Inflammatory macrophage treated with lipopolysaccharide for 4 hours (primary cell): ENCODE measurements at regions not wholly inside any gene's neighbourhood (a gene's known extent, or its start where the extent isn't known, plus 50 kb on each side); places are given as distances from the start of the nearest gene placed in this dataset.
"Not testable (repeated sequence)": the region's sequence is repeated elsewhere in the genome, so short reads cannot be mapped to it uniquely, and the experiment has no call there.

Experiments used
- DNase-seq: peaks from one replicate; pipeline ENCODE4 v3.0.0-alpha.2; 2020

DNA sequence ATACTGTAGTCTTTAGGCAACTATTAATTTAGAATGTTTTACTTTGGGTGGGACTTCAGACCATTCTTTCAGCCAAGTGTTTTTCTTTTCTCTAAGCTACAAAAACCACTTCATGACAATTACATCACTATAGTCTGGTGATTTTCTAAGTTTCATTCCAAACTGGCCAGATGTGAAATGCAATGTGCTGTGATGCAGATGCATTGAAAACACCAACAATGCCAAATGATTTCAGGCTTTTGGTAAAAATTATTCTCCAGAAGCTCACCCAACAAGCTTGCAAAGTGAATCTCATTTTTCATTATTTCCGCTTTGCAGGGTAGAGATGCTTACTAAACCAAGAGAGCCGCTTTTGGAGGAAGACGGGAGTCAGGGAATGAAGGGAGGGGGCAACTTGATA is 118.4 kb upstream of the ANK3 start:
- DNase-seq, result no peak

- DNase-seq, result no peak
Measured at GRCh38 chr10:60502621-60503020, 112.9 kb upstream of the ANK3 start.

GRCh38 chr10:60498985-60499384 is 109.3 kb upstream of the ANK3 start:
- no peak for DNase-seq

GRCh38 chr10:60497364-60497763 is 107.7 kb upstream of the ANK3 start:
- DNase-seq, result no peak

DNA sequence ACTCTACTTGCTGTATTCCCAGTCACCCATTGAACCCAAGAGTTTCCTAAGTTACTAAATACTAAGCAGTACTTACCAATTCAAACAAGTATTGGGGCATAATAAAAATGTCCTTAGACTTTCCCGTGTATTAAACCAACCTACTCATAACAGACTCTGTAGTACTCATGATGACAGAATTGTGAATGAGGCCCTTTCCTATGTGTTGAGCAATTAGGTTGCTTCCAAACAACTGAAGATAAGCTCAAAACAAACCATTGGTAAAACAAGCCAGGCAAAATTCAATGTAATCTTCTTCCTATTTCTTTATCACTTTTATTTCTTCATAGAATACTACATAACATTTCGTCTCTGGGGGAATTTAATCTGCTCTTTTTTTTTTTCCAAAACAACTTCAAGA is 106.5 kb upstream of the ANK3 start:
- no peak for DNase-seq

GRCh38 chr10:60495338-60496055 is 105.8 kb upstream of the ANK3 start:
- DNase-seq, result no peak

DNA sequence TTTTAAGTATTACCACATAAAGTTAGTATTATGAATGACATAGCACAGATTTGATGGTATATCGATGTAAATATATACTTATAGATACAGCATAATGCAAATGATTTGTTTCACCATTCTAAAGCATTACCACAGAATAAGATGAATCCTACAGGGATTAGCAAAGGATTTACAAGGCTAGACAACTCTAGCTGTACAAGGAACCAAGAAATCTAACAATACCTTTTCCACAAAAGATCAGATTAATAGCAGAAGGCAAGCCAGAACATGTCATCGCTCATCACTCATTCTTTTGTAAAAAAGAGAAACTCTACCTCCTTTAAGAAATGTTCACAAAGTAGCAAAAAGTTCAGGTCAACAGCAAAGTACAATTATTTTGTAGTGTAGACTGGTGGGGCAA is 105.1 kb upstream of the ANK3 start:
- DNase-seq, result no peak

- no peak for DNase-seq
Measured at GRCh38 chr10:60491162-60491561, 101.5 kb upstream of the ANK3 start.

DNA sequence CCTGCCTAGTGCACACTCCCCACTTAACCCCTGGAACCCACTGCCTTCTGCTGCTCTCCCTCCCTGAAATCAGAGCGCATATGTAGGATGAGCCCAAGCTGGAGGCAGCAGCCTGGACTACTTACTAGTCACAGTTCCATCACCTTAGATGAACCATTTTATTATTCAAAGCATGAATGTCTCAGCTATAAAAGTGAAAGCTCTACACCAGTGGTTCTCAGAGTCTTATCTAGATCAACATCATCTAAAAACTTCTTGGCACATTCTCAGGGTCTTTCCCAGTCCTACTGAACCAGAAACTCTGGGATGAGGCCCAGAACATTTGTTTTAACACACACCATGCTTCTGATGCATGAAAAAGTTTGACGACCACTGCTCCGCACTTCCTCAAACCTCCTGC is 100.3 kb upstream of the ANK3 start:
- no peak for DNase-seq

DNA sequence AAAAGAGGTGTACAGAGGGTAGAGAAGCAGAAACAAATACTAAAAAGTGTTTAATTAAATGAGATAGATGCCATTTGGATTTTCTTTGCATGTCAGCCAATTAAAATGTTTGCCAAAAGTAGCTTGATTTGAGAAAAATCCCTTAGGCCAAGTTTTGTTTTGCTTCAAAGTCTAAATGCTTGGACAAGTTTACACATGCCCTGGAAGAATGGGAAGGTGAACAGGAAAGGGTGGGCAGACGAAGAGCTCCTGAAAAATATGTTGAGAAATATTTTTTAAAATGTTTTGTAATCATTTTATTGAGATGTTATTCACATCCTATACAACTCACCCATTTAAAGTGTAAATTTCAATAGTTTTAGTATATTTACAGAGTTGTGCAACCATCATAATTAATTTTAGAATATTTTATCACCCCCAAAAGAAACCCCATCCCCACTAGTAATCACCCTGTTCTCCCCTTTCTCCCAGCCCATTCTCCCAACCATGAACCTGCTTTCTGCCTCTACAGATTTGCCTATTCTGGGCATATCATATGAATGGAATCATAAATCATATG is 98.5 kb upstream of the ANK3 start:
- DNase-seq, result no peak

DNA sequence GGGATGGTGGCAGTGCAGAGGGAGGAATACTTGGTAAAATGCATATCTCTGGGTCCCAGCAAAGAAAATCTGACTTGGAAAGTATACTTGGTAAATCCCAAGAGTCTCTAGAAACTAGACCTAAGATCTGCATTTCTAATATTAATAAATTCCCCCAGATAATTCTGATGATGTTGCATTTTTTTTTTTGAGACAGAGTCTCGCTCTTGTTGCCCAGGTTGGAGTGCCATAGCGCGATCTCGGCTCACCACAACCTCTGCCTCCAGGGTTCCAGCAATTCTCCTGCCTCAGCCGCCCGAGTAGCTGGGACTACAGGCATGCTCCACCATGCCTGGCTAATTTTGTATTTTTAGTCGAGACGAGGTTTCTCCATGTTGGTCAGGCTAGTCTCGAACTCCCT is 97.9 kb upstream of the ANK3 start:
- DNase-seq, result no peak

GRCh38 chr10:60485025-60485424 is 95.3 kb upstream of the ANK3 start:
- DNase-seq, result no peak

DNA sequence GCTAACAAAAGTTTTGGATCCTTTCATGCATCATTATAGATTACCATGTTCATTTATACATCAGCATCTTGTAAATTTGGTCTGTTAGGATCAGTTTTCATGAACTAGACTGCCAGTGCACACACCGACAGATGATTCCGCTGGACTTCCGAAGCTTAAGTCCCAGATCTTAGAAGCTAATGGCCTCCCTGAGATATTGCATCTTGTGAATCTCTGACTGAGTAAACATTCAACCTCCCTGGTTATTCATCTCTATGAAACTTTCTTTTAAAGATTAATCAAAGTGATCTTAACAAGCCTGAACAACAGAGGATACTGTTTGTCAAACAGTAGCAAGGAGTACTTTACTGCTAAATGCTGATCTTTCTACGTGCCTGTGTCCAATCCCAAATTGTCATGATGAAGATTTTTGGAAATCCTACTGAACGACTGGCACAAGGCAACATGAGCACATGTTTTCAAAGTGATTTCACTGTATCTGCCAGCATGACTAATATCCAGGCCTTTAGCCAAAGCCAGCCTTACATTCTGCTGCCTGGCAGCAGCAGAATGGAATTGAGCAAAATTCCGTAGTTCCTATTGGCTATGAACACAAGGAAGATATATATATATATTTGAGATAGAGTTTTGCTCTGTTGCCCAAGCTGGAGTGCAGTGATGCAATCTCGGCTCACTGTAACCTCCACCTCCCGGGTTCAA is 91.3 kb upstream of the ANK3 start:
- DNase-seq, result no peak

- no peak for DNase-seq
Measured at GRCh38 chr10:60479305-60480020, 89.8 kb upstream of the ANK3 start.

GRCh38 chr10:60476451-60476850 is 86.8 kb upstream of the ANK3 start:
- DNase-seq, result no peak

DNA sequence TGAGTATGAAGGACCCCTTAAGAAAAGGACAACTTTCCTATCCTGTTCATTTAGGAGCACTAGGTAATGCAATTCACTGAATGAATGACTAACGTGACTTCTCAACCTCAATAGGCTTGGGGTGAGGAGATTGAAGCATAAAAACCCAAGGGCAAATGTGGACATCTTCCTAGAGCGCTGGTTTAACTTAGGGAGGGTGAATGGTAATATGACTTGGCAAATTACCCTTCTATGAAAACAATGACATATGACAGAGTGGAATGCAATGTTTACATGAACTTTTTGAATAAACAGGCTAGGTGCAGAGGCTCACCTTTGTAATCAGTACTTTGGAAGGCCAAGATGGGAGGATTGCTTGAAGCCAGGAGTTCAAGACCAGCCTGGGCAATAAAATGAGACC is 83.9 kb upstream of the ANK3 start:
- DNase-seq, result no peak

DNA sequence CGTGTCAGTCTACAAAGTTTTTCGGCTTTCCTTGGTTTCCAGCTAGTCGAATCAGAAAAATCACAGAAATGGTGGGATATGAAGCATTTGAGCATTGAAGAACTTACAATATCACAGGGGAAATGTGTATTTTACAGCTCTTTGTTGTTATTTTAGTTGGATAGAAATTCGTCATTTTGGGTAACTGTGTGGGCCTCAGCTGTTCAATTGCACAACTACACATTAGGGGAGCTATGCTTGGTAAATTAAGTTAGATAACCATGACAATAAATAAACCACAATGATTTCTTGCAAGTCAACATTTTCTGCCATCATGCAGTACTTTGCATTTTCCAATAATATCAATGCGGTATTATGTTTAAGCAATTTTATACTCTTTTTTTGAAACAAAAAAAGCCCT is 80.4 kb upstream of the ANK3 start:
- no peak for DNase-seq

DNA sequence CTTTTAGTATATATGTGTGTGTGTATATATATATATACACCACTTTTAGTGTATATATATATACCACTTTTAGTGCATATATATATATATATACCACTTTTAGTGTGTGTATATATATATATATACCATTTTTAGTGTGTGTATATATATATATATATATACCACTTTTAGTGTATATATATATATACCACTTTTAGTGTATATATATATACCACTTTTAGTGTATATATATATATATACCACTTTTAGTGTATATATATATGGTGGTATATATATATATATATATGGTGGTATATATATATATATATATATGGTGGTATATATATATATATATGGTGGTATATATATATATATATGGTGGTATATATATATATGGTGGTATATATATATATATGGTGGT is 79.5 kb upstream of the ANK3 start:
- not testable (repeated sequence) for DNase-seq

- no peak for DNase-seq
Measured at GRCh38 chr10:60467202-60467546, 77.5 kb upstream of the ANK3 start.

DNA sequence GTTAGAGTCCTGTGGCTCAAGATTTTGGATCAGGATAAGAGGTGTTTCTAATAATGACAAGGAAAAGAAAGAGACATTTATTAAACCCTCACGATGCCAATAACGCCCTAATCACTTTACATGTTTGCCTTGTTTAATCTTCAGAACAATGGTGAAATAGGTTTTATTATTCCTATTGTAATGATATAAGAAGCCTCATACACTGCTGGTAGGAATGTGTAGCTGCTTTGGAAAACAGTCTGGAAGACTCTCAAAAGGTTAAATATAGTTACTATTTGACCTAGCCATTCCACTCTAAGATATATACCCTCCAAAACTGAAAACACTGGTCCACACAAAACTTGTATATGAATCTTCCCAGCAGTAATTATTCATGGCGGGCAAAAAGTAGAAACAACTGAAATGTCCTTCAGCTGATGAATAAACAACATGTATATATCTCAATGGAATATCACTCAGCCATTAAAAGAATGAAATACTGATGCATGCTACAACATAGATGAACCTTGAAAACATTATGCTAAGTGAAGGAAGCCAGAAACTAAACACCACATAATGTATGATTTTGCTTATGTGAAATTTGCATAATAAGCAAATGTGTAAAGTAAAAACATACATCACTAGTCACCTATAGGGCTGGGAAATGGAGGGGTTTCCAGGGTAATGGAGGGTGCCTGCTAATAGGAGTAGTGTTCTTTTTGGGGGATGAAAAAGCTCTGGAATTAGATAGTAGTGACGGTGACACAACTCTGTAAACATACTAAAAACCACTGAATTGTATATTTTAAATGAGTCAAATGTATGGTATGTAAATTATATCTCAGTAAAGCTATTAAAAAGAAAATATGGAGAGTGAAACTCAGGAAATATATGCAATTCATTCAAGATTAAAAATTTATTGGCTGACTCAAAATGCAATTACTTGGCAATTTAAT is 76.9 kb upstream of the ANK3 start:
- no peak for DNase-seq

- DNase-seq, result no peak
Measured at GRCh38 chr10:60465801-60466200, 76.1 kb upstream of the ANK3 start.

GRCh38 chr10:60464659-60465058 is 75.0 kb upstream of the ANK3 start:
- DNase-seq, result no peak

DNA sequence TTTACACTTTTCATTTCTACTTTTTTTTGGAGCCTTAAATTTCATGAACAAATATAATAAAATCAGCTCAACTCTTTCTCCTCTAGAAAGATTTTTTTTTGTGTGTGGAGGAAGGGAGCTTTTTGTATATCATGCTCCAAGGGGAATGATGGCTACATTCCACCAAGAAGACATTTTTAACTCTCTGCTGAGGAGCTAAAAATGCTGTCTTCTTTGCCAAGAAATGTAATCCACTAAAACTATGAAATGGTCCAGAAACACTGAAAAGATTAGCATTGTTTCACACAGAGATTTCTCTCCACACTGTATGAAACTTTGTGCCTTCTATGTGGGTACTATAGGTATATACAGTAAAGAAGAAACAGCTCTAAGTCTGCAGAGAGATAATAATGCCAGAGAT is 74.1 kb upstream of the ANK3 start:
- no peak for DNase-seq
